Uterus (tissue), 3 donors: ENCODE measurements at regions not wholly inside any gene's neighbourhood (a gene's known extent, or its start where the extent isn't known, plus 50 kb on each side); places are given as distances from the start of the nearest gene placed in this dataset.

Experiments
- DNase-seq, 2 donors: peaks; one replicate each; pipeline ENCODE4 v3.0.0-alpha.2; 2019 to 2020
- H3K27ac ChIP-seq, 2 donors: fragments of 200-600 bp; sonication (generic); 1 replicate in 1 of 2; 2 replicates in 1 of 2; pipeline ENCODE4 v1.5.1; 2016 to 2018
- H3K27me3 ChIP-seq, 2 donors: fragments of 200-600 bp; sonication (generic); one replicate each; pipeline ENCODE4 v1.5.1; 2018 to 2019; ENCODE audit warnings: control low read depth in 1 of 2
- H3K36me3 ChIP-seq, 2 donors: fragments of 200-600 bp; sonication (generic); one replicate each; pipeline ENCODE4 v1.5.1; 2019; ENCODE audit warnings: control low read depth in 1 of 2
- H3K4me1 ChIP-seq, 2 donors: fragments of 200-600 bp; sonication (generic); one replicate each; pipeline ENCODE4 v1.5.1; 2018 to 2019; ENCODE audit warnings: control low read depth in 1 of 2
- H3K4me3 ChIP-seq, 2 donors: fragments of 200-600 bp; sonication (generic); 1 replicate in 1 of 2; 2 replicates in 1 of 2; pipeline ENCODE4 v1.5.1; 2018 to 2019; ENCODE audit warnings: mild to moderate bottlenecking in 1 of 2
- H3K9me3 ChIP-seq, 2 donors: fragments of 200-600 bp; sonication (generic); one replicate each; pipeline ENCODE4 v1.5.1; 2019; ENCODE audit warnings: control low read depth in 1 of 2
- POLR2A ChIP-seq, 2 donors: fragments of 450-650 bp; IDR thresholded peaks; one replicate each; pipeline ENCODE4 v1.6.1; 2016; ENCODE audit warnings: antibody characterized with exemption in 2 of 2, mild to moderate bottlenecking in 1 of 2, moderate library complexity in 1 of 2
- intact Hi-C: fragments of 100-400 bp; cut with DNase I; formaldehyde crosslinking; loops from one replicate; pipeline ENCODE4 v1.15.1; 2023; ENCODE audit warnings: low total_unique reads
- TF ChIP-seq, protein P1 (sequence below), 4 experiments: fragments of 200-600 bp in 2 of 4; fragments of 450-650 bp in 2 of 4; sonication (generic) in 2 of 4; IDR thresholded peaks; one replicate each; pipeline ENCODE4 v1.5.1; 2016 to 2019; ENCODE audit warnings: antibody characterized with exemption in 4 of 4, mild to moderate bottlenecking in 2 of 4, moderate library complexity in 1 of 4
- donor health status: DM: yes; HTN: yes; CAD: no.

DNA sequence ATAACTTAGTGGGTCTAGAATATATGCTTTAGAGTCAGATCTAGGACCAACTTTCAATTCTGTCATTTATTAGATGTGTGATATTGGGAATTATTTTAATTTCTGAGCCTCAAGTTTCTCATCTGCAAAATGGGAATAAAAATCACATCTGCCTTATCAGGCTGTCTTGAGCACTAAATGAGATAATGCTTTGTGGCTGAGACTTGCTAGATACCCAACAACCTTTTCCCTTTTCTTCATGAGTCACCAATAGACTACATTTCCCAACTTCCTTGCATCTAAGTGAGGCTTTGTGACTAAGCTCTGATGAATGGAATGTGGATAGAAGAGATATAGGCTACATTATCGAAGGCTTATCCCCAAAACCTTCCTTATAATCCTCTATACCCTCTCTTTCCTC is 220.7 kb upstream of the SESN3 start:
- Histone ChIP-seq H3K36me3 (no peaks in the 10 kb centered on the region), H3K27ac (no peak overlapping the region), H3K9me3 (no peaks in the 10 kb centered on the region), H3K4me3 (no peak overlapping the region), H3K27me3 (no peaks in the 10 kb centered on the region), H3K4me1 (no peaks in the 10 kb centered on the region)
- TF ChIP-seq POLR2A (IDR thresholded peaks at IDR 0.05) = no peak
- TF ChIP-seq, protein P1, sequence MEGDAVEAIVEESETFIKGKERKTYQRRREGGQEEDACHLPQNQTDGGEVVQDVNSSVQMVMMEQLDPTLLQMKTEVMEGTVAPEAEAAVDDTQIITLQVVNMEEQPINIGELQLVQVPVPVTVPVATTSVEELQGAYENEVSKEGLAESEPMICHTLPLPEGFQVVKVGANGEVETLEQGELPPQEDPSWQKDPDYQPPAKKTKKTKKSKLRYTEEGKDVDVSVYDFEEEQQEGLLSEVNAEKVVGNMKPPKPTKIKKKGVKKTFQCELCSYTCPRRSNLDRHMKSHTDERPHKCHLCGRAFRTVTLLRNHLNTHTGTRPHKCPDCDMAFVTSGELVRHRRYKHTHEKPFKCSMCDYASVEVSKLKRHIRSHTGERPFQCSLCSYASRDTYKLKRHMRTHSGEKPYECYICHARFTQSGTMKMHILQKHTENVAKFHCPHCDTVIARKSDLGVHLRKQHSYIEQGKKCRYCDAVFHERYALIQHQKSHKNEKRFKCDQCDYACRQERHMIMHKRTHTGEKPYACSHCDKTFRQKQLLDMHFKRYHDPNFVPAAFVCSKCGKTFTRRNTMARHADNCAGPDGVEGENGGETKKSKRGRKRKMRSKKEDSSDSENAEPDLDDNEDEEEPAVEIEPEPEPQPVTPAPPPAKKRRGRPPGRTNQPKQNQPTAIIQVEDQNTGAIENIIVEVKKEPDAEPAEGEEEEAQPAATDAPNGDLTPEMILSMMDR (IDR thresholded peaks at IDR 0.05) = no peak
- intact Hi-C loops = no loop called here
- DNase-seq = no peak

- TF ChIP-seq, protein P1 (IDR thresholded peaks at IDR 0.05) = no peak
- no peak for TF ChIP-seq POLR2A (IDR thresholded peaks at IDR 0.05)
- no peaks in the 10 kb centered on the region for H3K27me3 ChIP-seq
- H3K9me3 ChIP-seq = no peaks in the 10 kb centered on the region
- no peak overlapping the region for H3K4me3 ChIP-seq
- intact Hi-C loops = no loop called here
- no peaks in the 10 kb centered on the region for H3K36me3 ChIP-seq
- DNase-seq = no peak
- no peaks in the 10 kb centered on the region for H3K4me1 ChIP-seq
- H3K27ac ChIP-seq = no peak overlapping the region
These were observed 220.3 kb upstream of the SESN3 start for GRCh38 chr11:95451261-95451660.

GRCh38 chr11:95450547-95451123 is 219.6 kb upstream of the SESN3 start:
- Histone ChIP-seq H3K36me3 (no peaks in the 10 kb centered on the region), H3K27me3 (no peaks in the 10 kb centered on the region), H3K9me3 (no peaks in the 10 kb centered on the region), H3K27ac (no peak overlapping the region), H3K4me1 (no peaks in the 10 kb centered on the region), H3K4me3 (no peak overlapping the region)
- DNase-seq = no peak
- no peak for TF ChIP-seq POLR2A (IDR thresholded peaks at IDR 0.05)
- TF ChIP-seq, protein P1 (IDR thresholded peaks at IDR 0.05) = no peak
- intact Hi-C loops = no loop called here

GRCh38 chr11:95445746-95446333 is 214.8 kb upstream of the SESN3 start:
- Histone ChIP-seq H3K27ac (no peak overlapping the region), H3K9me3 (no peaks in the 10 kb centered on the region), H3K27me3 (no peaks in the 10 kb centered on the region), H3K4me1 (no peaks in the 10 kb centered on the region), H3K36me3 (no peaks in the 10 kb centered on the region), H3K4me3 (no peak overlapping the region)
- DNase-seq = no peak
- intact Hi-C loops = no loop called here
- no peak for TF ChIP-seq POLR2A (IDR thresholded peaks at IDR 0.05)
- TF ChIP-seq, protein P1 (IDR thresholded peaks at IDR 0.05) = no peak

GRCh38 chr11:95444309-95445241 is 213.6 kb upstream of the SESN3 start:
- no peak for DNase-seq
- TF ChIP-seq, protein P1 (IDR thresholded peaks at IDR 0.05) = no peak
- TF ChIP-seq POLR2A (IDR thresholded peaks at IDR 0.05) = no peak
- Histone ChIP-seq H3K27me3 (no peaks in the 10 kb centered on the region), H3K4me3 (no peak overlapping the region), H3K36me3 (no peaks in the 10 kb centered on the region), H3K9me3 (no peaks in the 10 kb centered on the region), H3K4me1 (no peaks in the 10 kb centered on the region), H3K27ac (no peak overlapping the region)
- intact Hi-C loops = no loop called here
